IMR-90 (cell line): ENCODE measurements at regions not wholly inside any gene's neighbourhood (a gene's known extent, or its start where the extent isn't known, plus 50 kb on each side); places are given as distances from the start of the nearest gene placed in this dataset.

ENCODE experiments used
- ATAC-seq: fragments of 200-7000 bp; cut with Tn5 transposase; 2 replicates; pipeline ENCODE4 v1.9.1; 2020; ENCODE audit warnings: low read depth, mild to moderate bottlenecking, moderate library complexity
- BruUV-seq: library from RNA; stranded (reverse); fragments of 400-500 nt; replicated peaks from 2 replicates; lab custom pipeline; 2021; lab: Mats Ljungman, UMichigan
- CTCF ChIA-PET: fragments of 300-600 bp; formaldehyde crosslinking; extraction: SDS; loops from one replicate; lab custom pipeline; 2021; ENCODE audit warnings: antibody characterized with exemption; lab: Yijun Ruan, JAX
- POLR2A ChIA-PET: fragments of 300-600 bp; sonication (Branson Sonifier 250); formaldehyde crosslinking; loops from one replicate; lab custom pipeline; 2022; ENCODE audit warnings: antibody characterized with exemption; ENCODE audit not compliant: unreplicated experiment; lab: Charles Lee
- DNase-seq: peaks from one replicate; pipeline ENCODE4 v3.0.0; 2013
- H2AFZ ChIP-seq: replicated peaks from 2 replicates; pipeline ENCODE3; 2013; ENCODE audit warnings: low read length, mild to moderate bottlenecking; ENCODE audit not compliant: poor library complexity
- H2AK5ac ChIP-seq: 2 replicates; pipeline ENCODE4 v1.6.1; 2013; ENCODE audit warnings: low read depth, low read length, inconsistent platforms
- H2AK9ac ChIP-seq: replicated peaks from 2 replicates; pipeline ENCODE3; 2013; ENCODE audit warnings: mild to moderate bottlenecking, low read depth, low read length, moderate library complexity; ENCODE audit not compliant: poor library complexity
- H2BK120ac ChIP-seq: 2 replicates; pipeline ENCODE4 v1.6.1; 2013; ENCODE audit warnings: low read depth, low read length, inconsistent platforms
- H2BK15ac ChIP-seq: 3 replicates; pipeline ENCODE4 v1.6.1; 2013; ENCODE audit warnings: low read depth, low read length, inconsistent platforms
- H2BK20ac ChIP-seq: 2 replicates; pipeline ENCODE4 v1.6.1; 2013; ENCODE audit warnings: low read depth, mild to moderate bottlenecking, inconsistent platforms, low read length, moderate library complexity
- H2BK5ac ChIP-seq: 2 replicates; pipeline ENCODE4 v1.6.1; 2013; ENCODE audit warnings: mild to moderate bottlenecking, low read depth, low read length, inconsistent platforms; ENCODE audit not compliant: poor library complexity, severe bottlenecking
- H3K14ac ChIP-seq: replicated peaks from 2 replicates; pipeline ENCODE4 v1.6.1; 2013; ENCODE audit warnings: low read depth, low read length, inconsistent platforms
- H3K18ac ChIP-seq: 2 replicates; pipeline ENCODE4 v1.6.1; 2013; ENCODE audit warnings: low read depth, low read length, control low read depth
- H3K23ac ChIP-seq: 2 replicates; pipeline ENCODE4 v1.6.1; 2013; ENCODE audit warnings: low read depth, low read length, inconsistent platforms
- H3K27ac ChIP-seq: 2 replicates; pipeline ENCODE4 v1.5.1; 2013; ENCODE audit warnings: mild to moderate bottlenecking, control low read depth, low read length; ENCODE audit not compliant: insufficient read depth
- H3K27me3 ChIP-seq: 2 replicates; pipeline ENCODE4 v1.6.1; 2013; ENCODE audit warnings: low read length; ENCODE audit not compliant: control insufficient read depth, insufficient read depth
- H3K36me3 ChIP-seq: 2 replicates; pipeline ENCODE4 v1.6.1; 2013; ENCODE audit warnings: low read length, mixed read lengths; ENCODE audit not compliant: control insufficient read depth, insufficient read depth
- H3K4ac ChIP-seq: 2 replicates; pipeline ENCODE4 v1.6.1; 2013; ENCODE audit warnings: low read depth, low read length, inconsistent platforms
- H3K4me1 ChIP-seq: 2 replicates; pipeline ENCODE4 v1.6.1; 2013; ENCODE audit warnings: low read length, mixed read lengths; ENCODE audit not compliant: control insufficient read depth, insufficient read depth
- H3K4me2 ChIP-seq: 2 replicates; pipeline ENCODE4 v1.6.1; 2013; ENCODE audit warnings: low read depth, mild to moderate bottlenecking, control low read depth, low read length, moderate library complexity
- H3K4me3 ChIP-seq: 2 replicates; pipeline ENCODE4 v1.5.1; 2013; ENCODE audit warnings: low read depth, mild to moderate bottlenecking, control low read depth, low read length, moderate library complexity; ENCODE audit not compliant: insufficient read depth
- H3K56ac ChIP-seq: 2 replicates; pipeline ENCODE4 v1.6.1; 2013; ENCODE audit warnings: low read length, inconsistent platforms; ENCODE audit not compliant: insufficient read depth; ENCODE audit errors: extremely low read depth
- H3K79me1 ChIP-seq, 2 experiments: 2 replicates each; pipeline ENCODE4 v1.6.1; 2013; ENCODE audit warnings: low read length in 2 of 2, inconsistent platforms in 1 of 2, low read depth in 1 of 2
- H3K9ac ChIP-seq: 2 replicates; pipeline ENCODE4 v1.6.1; 2013; ENCODE audit warnings: low read depth, low read length, control low read depth
- H3K9me1 ChIP-seq: 2 replicates; pipeline ENCODE4 v1.6.1; 2013; ENCODE audit warnings: low read length, inconsistent platforms; ENCODE audit not compliant: insufficient read depth
- H3K9me3 ChIP-seq: 2 replicates; pipeline ENCODE4 v1.6.1; 2013; ENCODE audit warnings: low read length; ENCODE audit not compliant: control insufficient read depth, insufficient read depth
- H4K20me1 ChIP-seq: 2 replicates; pipeline ENCODE4 v1.6.1; 2013; ENCODE audit warnings: low read length, inconsistent platforms; ENCODE audit not compliant: insufficient read depth
- H4K5ac ChIP-seq: 2 replicates; pipeline ENCODE4 v1.6.1; 2013; ENCODE audit warnings: mild to moderate bottlenecking, low read depth, low read length, control low read depth
- H4K8ac ChIP-seq, 2 experiments: 2 replicates each; pipeline ENCODE4 v1.6.1; 2013; ENCODE audit warnings: low read depth in 2 of 2, low read length in 2 of 2, control low read depth in 1 of 2, inconsistent platforms in 1 of 2
- H4K91ac ChIP-seq: 2 replicates; pipeline ENCODE4 v1.6.1; 2013; ENCODE audit warnings: low read depth, low read length, inconsistent platforms; ENCODE audit not compliant: insufficient read depth
- BHLHE40 ChIP-seq: fragments of 150-350 bp; IDR thresholded peaks from 2 replicates; pipeline ENCODE4 v1.6.1; 2016; ENCODE audit warnings: mild to moderate bottlenecking, low read depth, low read length
- CHD1 ChIP-seq: IDR thresholded peaks from 2 replicates; pipeline ENCODE4 v1.6.1; 2012; ENCODE audit warnings: low read depth, low read length, improper control_type of control experiment
- FOS ChIP-seq: fragments of 150-350 bp; IDR thresholded peaks from 2 replicates; pipeline ENCODE4 v1.6.1; 2016; ENCODE audit warnings: low read depth, low read length
- MAFK ChIP-seq: IDR thresholded peaks from 2 replicates; pipeline ENCODE4 v1.6.1; 2012; ENCODE audit warnings: low read depth, low read length, improper control_type of control experiment
- MAZ ChIP-seq: IDR thresholded peaks from 2 replicates; pipeline ENCODE4 v1.6.1; 2012; ENCODE audit warnings: low read depth, mild to moderate bottlenecking, low read length, improper control_type of control experiment, moderate library complexity, borderline replicate concordance
- MXI1 ChIP-seq: IDR thresholded peaks from 2 replicates; pipeline ENCODE4 v1.6.1; 2012; ENCODE audit warnings: low read depth, mild to moderate bottlenecking, low read length, moderate library complexity, borderline replicate concordance
- RAD21 ChIP-seq: IDR thresholded peaks from 2 replicates; pipeline ENCODE4 v1.6.1; 2012; ENCODE audit warnings: low read length, improper control_type of control experiment
- RCOR1 ChIP-seq: IDR thresholded peaks from 2 replicates; pipeline ENCODE4 v1.6.1; 2012; ENCODE audit warnings: mild to moderate bottlenecking, low read length, improper control_type of control experiment; ENCODE audit not compliant: insufficient replicate concordance
- RFX5 ChIP-seq: IDR thresholded peaks from 2 replicates; pipeline ENCODE4 v1.8.0; 2012; ENCODE audit warnings: low read depth, mild to moderate bottlenecking, low read length, moderate library complexity
- WGBS, 2 experiments: methylation state at CpG; one replicate each; pipeline versions ENCODE4 v1.1.5 to v1.1.7; 2013; ENCODE audit warnings: missing lambda C conversion rate in 2 of 2; ENCODE audit not compliant: insufficient read length in 1 of 2; ENCODE audit errors: extremely low coverage in 2 of 2; 5-methylcytosine and 5-hydroxymethylcytosine counted together
- dilution Hi-C: fragments of 300-500 bp; cut with HindIII; formaldehyde crosslinking; loops from one replicate; pipeline ENCODE4 v1.14.3; 2018; ENCODE audit warnings: low sequenced_read_pairs; ENCODE audit not compliant: unreplicated experiment
- in situ Hi-C: fragments of 300-500 bp; cut with MboI; formaldehyde crosslinking; loops from 3 replicates; pipeline ENCODE4 v1.14.3; 2019; ENCODE audit warnings: low sequenced_read_pairs, inconsistent platforms, mixed read lengths
- intact Hi-C: fragments of 100-400 bp; cut with micrococcal nuclease; formaldehyde crosslinking; loops from 2 replicates; pipeline ENCODE4 v1.10.0; 2022
- TF ChIP-seq, protein P1 (sequence below): fragments of 150-350 bp; IDR thresholded peaks from 2 replicates; pipeline ENCODE4 v1.6.1; 2016; ENCODE audit warnings: low read depth, mild to moderate bottlenecking, low read length, moderate library complexity, borderline replicate concordance
- TF ChIP-seq, protein P2 (sequence below): conservative IDR thresholded peaks from 2 replicates; pipeline ENCODE4 v1.5.1; 2012; ENCODE audit warnings: mild to moderate bottlenecking, low read depth, low read length, improper control_type of control experiment

DNA sequence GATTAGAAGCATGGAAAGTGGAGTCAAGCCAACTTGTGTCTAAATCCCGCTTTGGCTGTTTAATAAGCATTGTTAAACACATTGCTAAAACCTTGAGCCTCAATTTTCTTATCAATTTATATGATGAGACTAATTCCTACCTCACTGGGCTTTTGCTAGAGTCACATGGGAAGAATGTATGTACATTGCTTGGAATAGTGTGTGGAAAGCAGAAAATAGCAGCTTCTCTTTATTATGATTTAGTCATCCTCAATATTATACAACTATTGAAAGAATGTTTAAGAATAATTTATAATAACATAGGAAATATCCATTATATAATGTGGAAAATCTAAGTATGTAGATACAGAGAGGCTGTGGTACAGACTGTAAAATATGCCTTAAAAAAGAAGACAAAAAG, 313.0 kb upstream of the CDYL start:
- intact Hi-C loops (no loop called here), in situ Hi-C loops (no loop called here), dilution Hi-C loops (no loop called here)
- Histone ChIP-seq H2BK15ac (no peak overlapping the region), H3K14ac (no peak overlapping the region), H3K4me2 (no peak overlapping the region), H2BK20ac (no peak overlapping the region), H3K18ac (no peak overlapping the region), H3K56ac (no peak overlapping the region), H4K20me1 (no peaks in the 10 kb centered on the region), H3K4me1 (peaks cover 19% of the 10 kb centered on the region), H2AK9ac (no peak overlapping the region), H3K27me3 (no peaks in the 10 kb centered on the region), H2BK120ac (no peak overlapping the region), H4K8ac (no peak overlapping the region), H4K91ac (no peak overlapping the region), H3K4me3 (no peak overlapping the region), H3K36me3 (no peaks in the 10 kb centered on the region), H2BK5ac (no peak overlapping the region), H3K9me3 (no peaks in the 10 kb centered on the region), H3K79me1 (no peaks in the 10 kb centered on the region), H2AFZ (no peak overlapping the region), H3K23ac (no peak overlapping the region), H3K27ac (no peak overlapping the region), H3K4ac (no peak overlapping the region), H4K5ac (no peak overlapping the region), H2AK5ac (no peak overlapping the region), H3K9ac (no peak overlapping the region), H3K9me1 (peaks cover 12% of the 10 kb centered on the region)
- ATAC-seq (peak; percentile 38; the same call in 1 of the 2 replicates), DNase-seq (peak; percentile 65)
- POLR2A ChIA-PET, result no interaction called here
- BruUV-seq, result no TSS peak
- TF ChIP-seq MXI1 (no peak), MAZ (no peak), RCOR1 (no peak), BHLHE40 (no peak), FOS (no peak), RAD21 (no peak), CHD1 (no peak), MAFK (no peak), RFX5 (no peak)
- TF ChIP-seq, protein P1, sequence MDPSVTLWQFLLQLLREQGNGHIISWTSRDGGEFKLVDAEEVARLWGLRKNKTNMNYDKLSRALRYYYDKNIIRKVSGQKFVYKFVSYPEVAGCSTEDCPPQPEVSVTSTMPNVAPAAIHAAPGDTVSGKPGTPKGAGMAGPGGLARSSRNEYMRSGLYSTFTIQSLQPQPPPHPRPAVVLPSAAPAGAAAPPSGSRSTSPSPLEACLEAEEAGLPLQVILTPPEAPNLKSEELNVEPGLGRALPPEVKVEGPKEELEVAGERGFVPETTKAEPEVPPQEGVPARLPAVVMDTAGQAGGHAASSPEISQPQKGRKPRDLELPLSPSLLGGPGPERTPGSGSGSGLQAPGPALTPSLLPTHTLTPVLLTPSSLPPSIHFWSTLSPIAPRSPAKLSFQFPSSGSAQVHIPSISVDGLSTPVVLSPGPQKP, result no peak
- TF ChIP-seq, protein P2, sequence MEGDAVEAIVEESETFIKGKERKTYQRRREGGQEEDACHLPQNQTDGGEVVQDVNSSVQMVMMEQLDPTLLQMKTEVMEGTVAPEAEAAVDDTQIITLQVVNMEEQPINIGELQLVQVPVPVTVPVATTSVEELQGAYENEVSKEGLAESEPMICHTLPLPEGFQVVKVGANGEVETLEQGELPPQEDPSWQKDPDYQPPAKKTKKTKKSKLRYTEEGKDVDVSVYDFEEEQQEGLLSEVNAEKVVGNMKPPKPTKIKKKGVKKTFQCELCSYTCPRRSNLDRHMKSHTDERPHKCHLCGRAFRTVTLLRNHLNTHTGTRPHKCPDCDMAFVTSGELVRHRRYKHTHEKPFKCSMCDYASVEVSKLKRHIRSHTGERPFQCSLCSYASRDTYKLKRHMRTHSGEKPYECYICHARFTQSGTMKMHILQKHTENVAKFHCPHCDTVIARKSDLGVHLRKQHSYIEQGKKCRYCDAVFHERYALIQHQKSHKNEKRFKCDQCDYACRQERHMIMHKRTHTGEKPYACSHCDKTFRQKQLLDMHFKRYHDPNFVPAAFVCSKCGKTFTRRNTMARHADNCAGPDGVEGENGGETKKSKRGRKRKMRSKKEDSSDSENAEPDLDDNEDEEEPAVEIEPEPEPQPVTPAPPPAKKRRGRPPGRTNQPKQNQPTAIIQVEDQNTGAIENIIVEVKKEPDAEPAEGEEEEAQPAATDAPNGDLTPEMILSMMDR, result no peak
- CTCF ChIA-PET, result no interaction called here
- WGBS, 2 experiments, result no CpG with 5 or more reads among the region's 1 CpG
